Endodermal cell (in vitro differentiated cells): ENCODE measurements at regions not wholly inside any gene's neighbourhood (a gene's known extent, or its start where the extent isn't known, plus 50 kb on each side); places are given as distances from the start of the nearest gene placed in this dataset.

ENCODE experiments used
- DNase-seq: peaks from one replicate; pipeline ENCODE4 v3.0.0-alpha.2; 2017
- H3K27ac ChIP-seq: 2 replicates; pipeline ENCODE4 v1.5.1; 2013; ENCODE audit warnings: mild to moderate bottlenecking, low read depth, low read length, moderate library complexity
- H3K27me3 ChIP-seq: 2 replicates; pipeline ENCODE4 v1.6.1; 2013; ENCODE audit warnings: mild to moderate bottlenecking, low read length, moderate library complexity; ENCODE audit not compliant: insufficient read depth, control insufficient read depth, poor library complexity, severe bottlenecking
- H3K36me3 ChIP-seq: 2 replicates; pipeline ENCODE4 v1.7.0; 2013; ENCODE audit warnings: mild to moderate bottlenecking, low read length, moderate library complexity; ENCODE audit not compliant: control insufficient read depth, insufficient read depth
- H3K4me1 ChIP-seq: one replicate; pipeline ENCODE4 v1.7.0; 2013; ENCODE audit warnings: low read length; ENCODE audit not compliant: control insufficient read depth, insufficient read depth
- H3K4me3 ChIP-seq: 2 replicates; pipeline ENCODE4 v1.5.1; 2013; ENCODE audit warnings: mild to moderate bottlenecking, low read length, moderate library complexity
- H3K9ac ChIP-seq: 2 replicates; pipeline ENCODE4 v1.6.1; 2013; ENCODE audit warnings: mild to moderate bottlenecking, low read length, moderate library complexity; ENCODE audit not compliant: poor library complexity, severe bottlenecking; ENCODE audit errors: extremely low read depth
- H3K9me3 ChIP-seq: 2 replicates; pipeline ENCODE4 v1.6.1; 2013; ENCODE audit warnings: mild to moderate bottlenecking, low read length, moderate library complexity; ENCODE audit not compliant: control insufficient read depth
- H3K27ac Mint-ChIP-seq: 2 replicates; pipeline ENCODE4 v1.8.0; 2020; ENCODE audit warnings: mixed read lengths
- H3K27me3 Mint-ChIP-seq: 2 replicates; pipeline ENCODE4 v1.8.0; 2021; ENCODE audit warnings: mild to moderate bottlenecking, mixed read lengths; ENCODE audit not compliant: insufficient read depth
- H3K36me3 Mint-ChIP-seq: 2 replicates; pipeline ENCODE4 v1.8.0; 2020; ENCODE audit warnings: low read depth, mixed read lengths
- H3K4me1 Mint-ChIP-seq: 2 replicates; pipeline ENCODE4 v1.8.0; 2020; ENCODE audit warnings: mixed read lengths
- H3K4me3 Mint-ChIP-seq: 2 replicates; pipeline ENCODE4 v1.8.0; 2020; ENCODE audit warnings: mild to moderate bottlenecking, moderate library complexity, mixed read lengths
- H3K9me3 Mint-ChIP-seq: 2 replicates; pipeline ENCODE4 v1.8.0; 2020; ENCODE audit warnings: mild to moderate bottlenecking, mixed read lengths
- CTCF ChIP-seq: fragments of 200-600 bp; sonication (generic); conservative IDR thresholded peaks from 2 replicates; pipeline ENCODE4 v1.5.0; 2021; ENCODE audit warnings: antibody characterized with exemption, mild to moderate bottlenecking
- WGBS, 2 experiments: methylation state at CpG; one replicate each; pipeline versions ENCODE4 v1.1.5 to v1.1.7; 2013; ENCODE audit warnings: missing lambda C conversion rate in 2 of 2, mixed read lengths in 1 of 2; ENCODE audit not compliant: insufficient coverage in 1 of 2, insufficient read length in 1 of 2; 5-methylcytosine and 5-hydroxymethylcytosine counted together

DNA sequence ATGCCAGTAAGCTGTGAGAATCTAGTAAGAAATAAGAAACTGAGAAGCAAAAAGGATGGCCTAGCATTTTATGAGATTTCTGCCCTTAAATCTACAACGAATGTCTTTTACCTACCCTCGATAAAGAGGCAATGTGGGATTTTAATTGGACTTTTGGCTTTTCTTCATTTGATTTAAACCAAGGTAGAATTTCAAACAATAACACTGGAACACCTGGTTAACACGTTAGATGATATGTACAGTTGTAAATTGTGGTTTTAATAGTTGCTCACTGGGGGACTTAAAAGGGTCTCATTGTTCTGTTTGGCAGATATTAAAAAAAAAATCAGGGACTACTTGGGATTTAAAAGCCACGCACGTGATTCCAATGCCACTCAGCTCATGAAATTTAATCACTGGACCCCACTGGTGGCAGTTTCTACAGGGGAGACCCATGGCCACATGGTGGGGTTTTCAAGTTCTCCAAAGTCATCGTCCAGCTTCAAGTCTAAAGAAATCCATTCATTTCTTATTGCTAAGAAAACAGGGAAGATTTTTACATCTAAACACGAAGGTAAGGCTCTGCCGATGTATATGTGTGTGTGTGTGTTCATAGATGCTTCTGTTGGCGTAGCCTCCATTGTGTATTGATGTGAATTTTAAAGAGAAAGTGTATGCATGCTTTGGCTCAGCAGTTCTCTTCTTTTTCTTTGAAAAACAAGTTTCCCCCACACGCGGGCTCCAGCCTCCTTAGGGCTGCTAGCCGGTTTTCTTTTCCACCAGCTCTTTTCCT lies 588.6 kb upstream of the MKI67 start:
- Histone ChIP-seq H3K9ac (no peak overlapping the region), H3K36me3 (no peaks in the 10 kb centered on the region), H3K27me3 (no peaks in the 10 kb centered on the region), H3K9me3 (no peaks in the 10 kb centered on the region), H3K4me3 (no peak overlapping the region), H3K27ac (no peak overlapping the region), H3K4me1 (no peaks in the 10 kb centered on the region)
- Mint-ChIP-seq H3K4me3 (no peak overlapping the region), H3K27ac (no peak overlapping the region), H3K4me1 (no peaks in the 10 kb centered on the region), H3K9me3 (no peaks in the 10 kb centered on the region), H3K36me3 (no peaks in the 10 kb centered on the region), H3K27me3 (peaks cover 2% of the 10 kb centered on the region)
- no peak for DNase-seq
- 73 to 83% methylated on average over 7 to 12 of the region's 12 CpGs for WGBS, 2 experiments
- no peak for TF ChIP-seq CTCF

DNA sequence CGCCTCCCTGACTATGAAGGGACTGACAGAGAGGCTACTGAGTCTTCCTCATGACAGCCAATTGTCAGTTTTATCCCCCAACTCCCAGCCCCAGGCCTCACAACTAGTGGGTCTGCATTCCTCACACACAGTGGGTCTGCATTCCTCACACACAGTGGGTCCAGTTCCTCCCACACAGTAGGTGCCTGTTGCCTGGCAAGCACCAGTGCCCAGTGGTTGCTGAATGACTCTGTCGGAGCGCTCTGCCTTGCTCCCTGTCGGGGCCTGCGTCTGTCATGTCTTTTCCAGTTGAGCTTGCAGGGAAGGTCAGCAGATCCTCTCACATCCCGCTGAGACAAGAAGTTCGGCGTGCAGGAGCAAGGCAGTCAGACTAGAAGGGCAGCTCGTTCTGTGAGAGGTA lies 590.0 kb upstream of the MKI67 start:
- Histone ChIP-seq H3K27ac (no peak overlapping the region), H3K4me3 (no peak overlapping the region), H3K9me3 (no peaks in the 10 kb centered on the region), H3K36me3 (no peaks in the 10 kb centered on the region), H3K27me3 (no peaks in the 10 kb centered on the region), H3K9ac (no peak overlapping the region), H3K4me1 (no peaks in the 10 kb centered on the region)
- no peaks in the 10 kb centered on the region for H3K9me3 Mint-ChIP-seq
- no peak for TF ChIP-seq CTCF
- no peak overlapping the region for H3K4me3 Mint-ChIP-seq
- 88% methylated on average over 8 to 9 of the region's 9 CpGs for WGBS, 2 experiments
- H3K4me1 Mint-ChIP-seq = no peaks in the 10 kb centered on the region
- H3K27me3 Mint-ChIP-seq = peaks cover 1% of the 10 kb centered on the region
- H3K27ac Mint-ChIP-seq = no peak overlapping the region
- no peak for DNase-seq
- no peaks in the 10 kb centered on the region for H3K36me3 Mint-ChIP-seq

- H3K4me1 Mint-ChIP-seq = peaks cover 2% of the 10 kb centered on the region
- no peak overlapping the region for H3K4me3 Mint-ChIP-seq
- H3K27me3 Mint-ChIP-seq = no peaks in the 10 kb centered on the region
- Histone ChIP-seq H3K27ac (no peak overlapping the region), H3K27me3 (no peaks in the 10 kb centered on the region), H3K36me3 (no peaks in the 10 kb centered on the region), H3K9ac (no peak overlapping the region), H3K9me3 (peaks cover 22% of the 10 kb centered on the region), H3K4me3 (no peak overlapping the region), H3K4me1 (peaks cover under 1% of the 10 kb centered on the region)
- H3K27ac Mint-ChIP-seq = no peak overlapping the region
- H3K9me3 Mint-ChIP-seq = peaks cover 14% of the 10 kb centered on the region
- TF ChIP-seq CTCF = no peak
- no peaks in the 10 kb centered on the region for H3K36me3 Mint-ChIP-seq
- DNase-seq = no peak
- 87 to 93% methylated on average over 3 to 5 of the region's 5 CpGs for WGBS, 2 experiments
Observed at GRCh38 chr10:128721963-128722445, 595.8 kb upstream of the MKI67 start.
